Fibroblast of skin of right quadriceps (primary cell): ENCODE measurements at regions not wholly inside any gene's neighbourhood (a gene's known extent, or its start where the extent isn't known, plus 50 kb on each side); places are given as distances from the start of the nearest gene placed in this dataset.
A peak's percentile ranks its signal among the peaks of the same experiment; 100 is the strongest.
"Not testable (repeated sequence)": the region's sequence is repeated elsewhere in the genome, so short reads cannot be mapped to it uniquely, and the experiment has no call there.

Source experiments
- DNase-seq: peaks from one replicate; pipeline ENCODE4 v3.0.0-alpha.2; 2013

DNA sequence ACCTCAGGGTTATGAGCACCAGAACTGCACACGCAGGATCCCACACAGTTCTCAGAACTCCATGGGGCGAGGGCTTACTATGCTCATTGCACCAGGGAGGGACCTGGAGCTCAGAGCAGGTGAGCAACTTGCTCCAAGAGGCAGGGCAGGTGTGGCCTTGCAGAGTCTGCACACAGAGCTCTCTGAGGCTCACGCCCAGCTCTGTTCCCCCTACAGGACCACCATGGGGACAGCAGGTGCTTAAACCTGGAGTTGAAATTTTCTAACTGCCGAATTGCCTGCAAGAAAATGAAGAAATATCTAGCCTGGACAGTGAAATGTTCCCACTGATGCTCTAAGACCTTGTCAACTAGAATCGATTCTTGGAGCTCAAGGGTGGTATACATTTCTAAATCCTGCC lies 49.9 kb upstream of the MSMB start:
- DNase-seq = not testable (repeated sequence)

- DNase-seq = peak; percentile 59
Observed at GRCh38 chr10:46096446-46096845, 50.4 kb upstream of the MSMB start.

- DNase-seq = no peak
Observed at GRCh38 chr10:46096909-46097575, 51.0 kb upstream of the MSMB start.

GRCh38 chr10:46097576-46098317 lies 51.7 kb upstream of the MSMB start:
- no peak for DNase-seq

- DNase-seq = no peak
Observed at GRCh38 chr10:46098386-46098785, 52.3 kb upstream of the MSMB start.

DNA sequence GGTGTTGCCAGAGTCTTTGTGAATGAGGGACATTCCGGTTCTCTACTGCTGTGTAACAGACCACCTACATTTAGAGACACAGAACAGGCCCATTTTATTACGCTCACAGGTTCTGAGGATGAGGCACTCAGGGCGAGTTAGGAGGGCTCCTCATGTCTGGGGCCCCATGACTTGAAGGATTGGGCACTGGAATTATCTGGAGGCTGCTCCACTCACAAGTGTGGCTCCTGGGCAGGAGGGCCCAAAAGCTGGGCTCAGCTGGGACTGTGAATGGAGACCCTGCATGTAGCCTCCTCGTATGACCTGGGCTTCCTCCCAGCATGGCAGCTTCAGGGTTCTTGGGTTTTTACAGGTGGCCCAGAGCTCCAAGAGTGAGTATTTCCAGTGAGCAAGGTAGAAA lies 52.9 kb upstream of the MSMB start:
- not testable (repeated sequence) for DNase-seq

GRCh38 chr10:46104071-46104585 lies 58.1 kb upstream of the MSMB start:
- no peak for DNase-seq

DNA sequence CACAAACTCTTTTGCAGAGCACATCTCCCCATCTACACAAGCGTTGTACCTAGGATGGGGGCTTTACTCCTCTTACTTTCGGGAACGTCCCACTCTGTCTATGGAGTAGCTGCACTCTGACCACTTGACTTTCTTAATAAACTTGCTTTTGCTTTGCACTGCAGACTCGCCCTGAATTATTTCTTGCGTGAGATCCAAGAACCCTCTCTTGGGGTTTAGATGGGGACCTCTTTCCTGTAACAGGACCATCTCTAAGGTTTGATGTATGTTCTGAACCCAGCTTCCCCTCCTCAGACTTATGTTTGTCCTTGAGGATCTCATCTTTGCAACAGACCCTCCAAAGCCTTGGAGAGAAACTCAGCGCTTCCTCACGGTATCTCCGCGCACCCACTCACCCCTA lies 59.3 kb upstream of the MSMB start:
- not testable (repeated sequence) for DNase-seq

GRCh38 chr10:46105856-46106409 lies 59.9 kb upstream of the MSMB start:
- not testable (repeated sequence) for DNase-seq

- DNase-seq = peak; percentile 36
Observed at GRCh38 chr10:46106410-46107255, 60.6 kb upstream of the MSMB start.

DNA sequence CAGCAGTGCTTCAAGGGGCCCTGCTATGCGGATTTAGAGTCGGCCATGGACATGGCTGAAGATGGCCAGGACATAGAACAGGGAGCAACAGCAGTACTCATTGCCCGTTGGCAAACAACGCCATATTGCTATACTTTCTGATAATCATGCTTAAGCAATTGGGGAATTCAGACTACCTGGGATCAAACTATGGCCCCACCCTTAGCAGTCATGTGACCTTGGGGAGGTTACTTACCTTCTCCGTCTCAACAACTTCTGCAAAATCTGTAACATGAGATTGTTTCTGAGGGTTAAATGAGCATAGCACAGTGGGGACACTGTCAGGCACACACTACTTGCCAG lies 62.1 kb upstream of the MSMB start:
- DNase-seq = not testable (repeated sequence)

DNA sequence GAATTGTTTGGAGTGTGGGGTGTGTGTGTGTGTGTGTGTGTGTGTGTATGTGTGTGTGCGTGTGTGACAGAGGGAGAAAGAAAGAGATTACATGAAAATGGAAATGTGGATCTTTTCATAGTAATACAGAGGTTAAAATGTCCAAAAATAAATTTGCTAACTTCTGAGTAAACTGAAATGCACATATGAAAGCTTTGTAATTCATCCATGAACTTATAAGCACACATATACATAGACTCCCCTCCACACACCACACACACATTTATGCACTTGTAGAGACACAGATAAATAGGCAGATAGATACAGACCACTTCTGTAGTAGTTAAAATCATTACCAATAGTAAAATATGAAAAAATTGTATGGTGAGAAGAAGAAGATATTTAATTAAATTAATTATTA lies 108.2 kb upstream of the MSMB start:
- not testable (repeated sequence) for DNase-seq

GRCh38 chr10:46154683-46155082 lies 108.6 kb upstream of the MSMB start:
- DNase-seq = not testable (repeated sequence)

GRCh38 chr10:46156866-46157265 lies 110.8 kb upstream of the MSMB start:
- not testable (repeated sequence) for DNase-seq

GRCh38 chr10:46169736-46170135 lies 117.1 kb upstream of the ANTXRL start:
- no peak for DNase-seq

GRCh38 chr10:46170789-46171188 lies 116.0 kb upstream of the ANTXRL start:
- DNase-seq = no peak

DNA sequence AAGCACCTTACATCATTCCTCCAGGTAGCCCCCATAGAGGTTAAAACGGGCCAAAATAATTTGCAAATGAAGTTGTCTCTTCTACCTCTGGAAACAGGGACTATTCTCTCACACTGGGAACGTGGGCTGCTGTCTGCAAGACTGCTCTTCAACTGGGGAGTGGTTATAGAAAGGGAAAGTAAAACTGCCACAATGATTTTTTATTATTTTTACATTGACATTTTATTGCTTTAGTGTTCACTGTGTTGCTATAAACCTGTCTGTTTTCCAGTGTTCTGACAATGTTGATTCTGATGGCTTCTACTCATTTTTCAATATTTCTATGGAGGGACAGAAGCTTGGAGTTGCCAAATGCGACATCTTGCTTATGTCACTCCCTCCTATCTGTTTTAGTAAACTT lies 115.1 kb upstream of the ANTXRL start:
- DNase-seq = no peak

DNA sequence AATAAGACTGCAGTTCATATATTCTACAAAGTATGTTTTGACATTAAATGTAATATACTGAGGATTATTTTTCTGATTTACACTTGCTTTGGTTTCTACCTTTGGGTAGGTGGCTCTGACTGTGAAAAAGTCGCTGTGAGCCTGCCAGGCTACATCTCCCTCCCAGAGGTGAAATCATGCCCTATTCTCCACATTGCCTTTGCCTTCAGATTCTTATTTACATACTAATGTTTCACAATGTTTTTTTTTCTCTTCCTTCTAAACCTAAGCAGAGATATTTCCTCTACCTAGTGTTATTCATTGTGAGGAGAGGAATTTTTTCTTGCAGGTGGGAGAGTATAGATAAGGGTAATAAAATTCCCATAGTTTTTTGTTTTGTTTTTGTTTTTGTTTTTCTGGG lies 111.5 kb upstream of the ANTXRL start:
- DNase-seq = no peak

GRCh38 chr10:46175831-46176230 lies 111.0 kb upstream of the ANTXRL start:
- no peak for DNase-seq

DNA sequence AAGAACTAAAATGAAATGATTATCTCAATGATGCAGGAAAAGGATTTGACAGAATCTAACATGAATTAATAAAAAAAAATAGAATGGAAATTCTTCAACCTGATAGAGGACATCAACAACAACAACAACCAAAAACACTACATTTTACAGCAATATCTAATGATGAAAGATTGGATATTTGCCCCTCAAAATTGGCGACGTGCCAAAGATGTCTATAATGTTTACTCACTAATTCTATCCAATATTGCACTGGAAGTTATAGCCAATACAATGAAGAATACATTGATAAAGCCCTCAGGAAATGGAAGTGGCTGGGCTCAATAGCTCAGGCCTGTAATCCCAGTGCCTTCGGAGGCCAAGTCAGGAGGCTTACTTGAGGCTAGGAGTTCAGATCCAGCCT lies 99.4 kb upstream of the ANTXRL start:
- not testable (repeated sequence) for DNase-seq

DNA sequence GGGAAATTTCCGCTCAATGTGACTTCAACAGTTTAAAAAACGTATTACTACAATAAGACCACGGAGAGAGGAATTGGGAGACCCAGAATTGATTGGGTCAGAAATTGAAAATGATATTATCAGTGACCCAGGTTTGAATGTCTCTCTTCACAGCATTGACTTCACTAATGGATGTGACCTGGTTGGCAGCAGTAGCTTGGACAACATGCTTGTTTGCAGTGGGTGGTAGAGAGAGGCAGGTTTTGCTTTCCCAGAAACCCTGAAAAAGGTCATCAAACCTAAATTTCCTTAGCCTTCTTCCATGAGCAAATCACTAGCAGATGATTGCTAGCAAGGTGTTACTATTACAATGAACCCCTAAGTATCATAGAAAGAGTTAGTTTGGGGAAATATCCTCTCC lies 89.7 kb upstream of the ANTXRL start:
- no peak for DNase-seq

DNA sequence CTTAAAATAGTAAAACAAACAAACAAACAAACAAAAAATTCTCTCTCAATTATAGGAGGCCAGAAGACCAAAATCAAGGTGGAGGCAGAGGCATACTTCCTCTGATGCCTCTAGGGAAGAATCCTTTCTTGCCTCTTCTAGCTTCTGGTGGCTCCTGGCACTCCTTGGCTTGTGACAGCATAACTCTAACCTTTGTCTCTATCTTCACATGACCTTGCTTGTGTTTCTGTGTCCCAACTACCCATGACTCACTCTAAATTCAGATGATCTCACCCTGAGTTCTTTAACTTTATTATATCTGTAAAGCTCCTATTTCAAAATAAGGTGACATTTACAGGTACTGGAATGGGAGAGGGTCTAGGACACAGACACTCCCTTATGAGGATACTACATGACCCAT lies 88.3 kb upstream of the ANTXRL start:
- no peak for DNase-seq

DNA sequence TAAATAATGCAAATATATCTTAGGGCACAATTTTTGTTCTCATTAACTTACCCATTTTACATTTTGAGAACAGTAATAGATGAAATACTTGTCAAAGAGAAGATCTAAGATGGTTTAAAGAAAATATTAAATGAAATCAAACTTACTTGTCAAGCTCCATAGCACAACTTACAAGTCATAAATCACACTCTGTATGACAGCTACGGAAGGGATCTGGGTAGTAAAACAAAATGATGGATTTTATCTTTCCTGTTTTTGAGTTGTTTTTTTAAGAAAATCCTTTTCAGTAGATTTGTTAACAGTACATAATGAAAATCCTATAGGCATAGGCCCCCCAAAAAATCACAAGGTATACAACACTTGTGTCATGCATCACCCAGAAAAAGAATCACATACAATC lies 84.4 kb upstream of the ANTXRL start:
- DNase-seq = not testable (repeated sequence)
